PFSK-1 (cell line): ENCODE measurements at regions not wholly inside any gene's neighbourhood (a gene's known extent, or its start where the extent isn't known, plus 50 kb on each side); places are given as distances from the start of the nearest gene placed in this dataset.
A peak's percentile ranks its signal among the peaks of the same experiment; 100 is the strongest.

Experiments used
- FOXP2 ChIP-seq: optimal IDR thresholded peaks from 2 replicates; pipeline ENCODE3; 2011; ENCODE audit warnings: borderline replicate concordance, control low read depth, inconsistent platforms; ENCODE audit not compliant: insufficient read depth; ENCODE audit errors: extremely low read length, extremely low read depth
- POLR2AphosphoS5 ChIP-seq: IDR thresholded peaks from 2 replicates; pipeline ENCODE4 v1.6.1; 2012; ENCODE audit warnings: low read depth, mild to moderate bottlenecking, control low read depth, low read length, moderate library complexity
- SIN3A ChIP-seq: IDR thresholded peaks from 2 replicates; pipeline ENCODE4 v1.6.1; 2012; ENCODE audit warnings: mild to moderate bottlenecking, low read length, moderate library complexity, borderline replicate concordance; ENCODE audit not compliant: insufficient read depth
- TAF1 ChIP-seq: IDR thresholded peaks from 2 replicates; pipeline ENCODE4 v1.6.1; 2012; ENCODE audit warnings: low read length, control low read depth, borderline replicate concordance; ENCODE audit not compliant: insufficient read depth
- TF ChIP-seq, protein P1 (sequence below), 2 experiments: IDR thresholded peaks; 2 replicates each; pipeline versions ENCODE4 v1.6.1 to v1.8.0; 2011 to 2012; ENCODE audit warnings: low read depth in 2 of 2, low read length in 2 of 2, control low read depth in 1 of 2, inconsistent platforms in 1 of 2, mild to moderate bottlenecking in 1 of 2, moderate library complexity in 1 of 2; ENCODE audit not compliant: insufficient read depth in 1 of 2

DNA sequence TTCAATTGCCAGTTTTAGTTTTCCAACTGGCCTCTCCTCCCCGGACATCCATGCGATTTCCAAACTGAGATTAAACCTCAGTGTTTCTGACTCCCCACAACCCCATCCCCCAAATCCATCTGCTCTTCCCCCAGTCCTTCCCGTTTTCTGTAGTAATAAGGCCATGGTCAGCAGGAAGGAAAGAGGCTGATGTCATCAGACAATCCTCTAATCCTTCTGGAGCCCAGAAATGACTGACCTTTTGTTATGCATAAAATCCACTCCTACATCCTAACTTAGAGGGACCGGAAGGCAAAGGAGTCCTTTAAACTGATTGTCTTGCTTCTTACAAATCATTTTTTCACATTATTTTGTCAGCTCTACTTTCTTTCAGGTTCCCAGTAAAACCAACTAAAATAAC, 155.8 kb downstream of the INO80D start:
- TF ChIP-seq, protein P1, sequence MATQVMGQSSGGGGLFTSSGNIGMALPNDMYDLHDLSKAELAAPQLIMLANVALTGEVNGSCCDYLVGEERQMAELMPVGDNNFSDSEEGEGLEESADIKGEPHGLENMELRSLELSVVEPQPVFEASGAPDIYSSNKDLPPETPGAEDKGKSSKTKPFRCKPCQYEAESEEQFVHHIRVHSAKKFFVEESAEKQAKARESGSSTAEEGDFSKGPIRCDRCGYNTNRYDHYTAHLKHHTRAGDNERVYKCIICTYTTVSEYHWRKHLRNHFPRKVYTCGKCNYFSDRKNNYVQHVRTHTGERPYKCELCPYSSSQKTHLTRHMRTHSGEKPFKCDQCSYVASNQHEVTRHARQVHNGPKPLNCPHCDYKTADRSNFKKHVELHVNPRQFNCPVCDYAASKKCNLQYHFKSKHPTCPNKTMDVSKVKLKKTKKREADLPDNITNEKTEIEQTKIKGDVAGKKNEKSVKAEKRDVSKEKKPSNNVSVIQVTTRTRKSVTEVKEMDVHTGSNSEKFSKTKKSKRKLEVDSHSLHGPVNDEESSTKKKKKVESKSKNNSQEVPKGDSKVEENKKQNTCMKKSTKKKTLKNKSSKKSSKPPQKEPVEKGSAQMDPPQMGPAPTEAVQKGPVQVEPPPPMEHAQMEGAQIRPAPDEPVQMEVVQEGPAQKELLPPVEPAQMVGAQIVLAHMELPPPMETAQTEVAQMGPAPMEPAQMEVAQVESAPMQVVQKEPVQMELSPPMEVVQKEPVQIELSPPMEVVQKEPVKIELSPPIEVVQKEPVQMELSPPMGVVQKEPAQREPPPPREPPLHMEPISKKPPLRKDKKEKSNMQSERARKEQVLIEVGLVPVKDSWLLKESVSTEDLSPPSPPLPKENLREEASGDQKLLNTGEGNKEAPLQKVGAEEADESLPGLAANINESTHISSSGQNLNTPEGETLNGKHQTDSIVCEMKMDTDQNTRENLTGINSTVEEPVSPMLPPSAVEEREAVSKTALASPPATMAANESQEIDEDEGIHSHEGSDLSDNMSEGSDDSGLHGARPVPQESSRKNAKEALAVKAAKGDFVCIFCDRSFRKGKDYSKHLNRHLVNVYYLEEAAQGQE (IDR thresholded peaks at IDR 0.05; ENCODE audit: insufficient read depth in 1 of 2, low read depth in 2 of 2, low read length in 2 of 2) = 0 out of 4 replicates have a peak, but pooled peaks of 1 of the 2 experiments have one; percentile 35
- TF ChIP-seq FOXP2 = no peak

DNA sequence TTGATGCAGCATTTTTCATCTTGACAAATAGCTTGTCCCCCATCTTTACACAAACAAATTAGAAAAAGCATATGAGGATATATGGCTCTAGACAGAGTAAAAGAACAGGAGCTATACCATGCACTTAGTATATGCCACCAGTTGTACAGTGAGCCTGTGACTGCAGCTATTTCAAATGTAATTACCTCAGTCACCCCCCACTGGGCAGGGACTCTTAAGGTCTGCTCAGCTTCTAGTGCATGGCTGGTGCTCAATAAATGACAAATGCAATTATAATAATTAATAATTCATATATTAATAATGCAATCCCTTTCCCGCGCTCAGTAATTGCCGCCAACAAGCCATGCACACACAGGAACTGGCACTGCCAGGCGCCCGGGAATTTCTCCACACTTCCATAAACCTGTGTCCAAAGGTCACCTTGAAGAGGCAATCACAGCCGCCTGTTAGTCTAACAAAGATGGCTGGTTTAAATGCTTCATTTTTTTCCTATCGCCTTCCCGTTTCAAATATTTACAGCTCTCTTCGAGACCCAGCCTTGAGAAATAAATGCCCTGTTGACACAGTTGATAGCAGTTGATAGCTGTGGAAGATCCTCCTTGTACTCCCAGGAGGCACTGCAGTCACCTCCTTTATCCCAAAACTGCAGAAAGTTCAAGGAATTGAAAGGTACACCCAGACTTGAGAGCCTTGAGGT, 156.6 kb downstream of the INO80D start:
- TF ChIP-seq, protein P1 (IDR thresholded peaks at IDR 0.05; ENCODE audit: insufficient read depth in 1 of 2, low read depth in 2 of 2, low read length in 2 of 2) = no peak
- no peak for TF ChIP-seq FOXP2

DNA sequence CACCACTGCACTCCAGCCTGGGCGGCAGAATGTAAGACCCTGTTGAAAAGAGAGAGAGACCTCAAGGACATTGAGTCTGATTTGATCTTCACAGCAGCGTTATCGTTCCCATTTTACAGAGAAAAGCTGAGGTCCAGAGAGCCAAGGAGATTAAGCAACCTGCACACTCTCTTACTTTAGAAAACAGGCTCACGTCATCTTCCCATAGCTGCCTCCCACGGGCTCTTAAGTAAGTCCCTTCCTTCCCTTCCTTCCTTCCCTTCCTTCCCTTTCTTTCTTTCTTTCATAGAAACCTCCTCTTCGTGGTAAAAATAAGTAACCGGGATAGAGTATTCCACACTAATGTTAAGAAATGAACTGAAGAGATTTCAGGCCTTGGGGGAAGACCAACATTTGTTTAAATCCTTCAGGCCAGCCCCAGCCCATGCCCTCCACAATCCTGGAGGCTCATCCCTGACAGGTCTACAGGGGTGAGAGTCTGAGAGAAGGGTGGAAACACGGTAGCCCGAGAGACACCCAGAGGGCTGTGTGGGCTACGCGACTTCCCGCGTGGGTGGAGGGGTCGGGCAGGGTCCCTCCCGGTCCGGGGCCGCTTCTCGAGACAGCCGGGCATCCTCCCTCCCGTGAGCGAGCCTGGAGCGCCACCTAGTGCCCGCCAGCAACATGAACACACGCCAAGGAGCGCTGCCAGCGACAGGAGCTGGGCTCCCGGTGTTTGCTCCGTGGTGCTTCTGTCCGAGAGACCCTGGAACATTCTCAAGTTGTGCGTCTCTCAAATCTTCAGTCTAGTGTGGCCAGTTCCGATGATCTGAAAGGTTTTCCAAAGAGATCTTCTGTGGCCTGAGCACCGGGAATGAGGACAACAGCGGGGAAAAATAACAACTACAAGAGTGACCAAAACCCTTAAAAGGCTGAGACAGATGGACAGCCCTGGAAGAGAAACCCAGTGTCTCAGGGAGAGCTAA, 160.3 kb downstream of the INO80D start:
- TF ChIP-seq FOXP2 = peak; percentile 91
- no peak for TF ChIP-seq POLR2AphosphoS5

DNA sequence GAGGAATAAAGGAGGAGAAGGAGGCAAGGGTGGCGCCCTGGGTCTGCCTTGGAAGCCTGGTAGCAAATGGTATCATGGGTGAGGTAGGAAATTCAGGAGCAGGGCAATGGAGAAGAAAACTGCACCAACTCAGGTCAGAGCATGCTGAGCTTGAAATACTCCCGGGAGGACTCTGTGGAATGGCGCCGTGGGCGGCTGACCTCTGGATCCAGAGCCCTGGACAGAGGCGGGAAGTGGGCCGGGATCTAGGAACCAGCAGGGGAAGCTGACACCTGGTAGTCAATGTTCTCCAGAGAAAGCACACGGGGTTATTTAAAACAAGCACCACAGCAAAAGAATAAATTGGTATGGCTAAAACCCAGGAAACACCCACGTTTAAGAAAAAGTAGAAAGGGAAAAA, 161.3 kb downstream of the INO80D start:
- TF ChIP-seq TAF1 = no peak
- no peak for TF ChIP-seq FOXP2
- no peak for TF ChIP-seq SIN3A
- TF ChIP-seq, protein P1 (IDR thresholded peaks at IDR 0.05; ENCODE audit: insufficient read depth in 1 of 2, low read depth in 2 of 2, low read length in 2 of 2) = no peak
- TF ChIP-seq POLR2AphosphoS5 = no peak

DNA sequence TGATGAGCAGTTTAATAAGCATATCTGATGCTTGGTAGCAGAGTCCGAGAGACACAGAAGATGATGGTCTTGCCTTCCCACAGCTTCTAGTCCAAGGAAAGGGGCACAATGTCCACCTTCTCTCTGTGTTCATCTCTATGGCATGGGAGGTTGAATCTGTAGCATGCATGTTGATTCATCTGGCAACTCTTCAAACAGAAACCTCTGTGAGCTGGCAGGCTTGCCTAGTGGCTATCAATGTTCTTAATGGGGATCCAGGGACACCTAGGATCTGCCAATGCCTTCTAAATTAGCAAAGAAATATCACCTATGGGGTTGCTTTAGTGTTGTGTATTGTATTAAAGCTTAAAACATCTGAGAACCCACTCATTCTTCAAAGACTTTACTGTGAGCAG, 170.8 kb downstream of the INO80D start:
- TF ChIP-seq POLR2AphosphoS5 (no peak), FOXP2 (no peak)
- TF ChIP-seq, protein P1 (IDR thresholded peaks at IDR 0.05; ENCODE audit: insufficient read depth in 1 of 2, low read depth in 2 of 2, low read length in 2 of 2) = no peak
